ENCODE measurements at regions not wholly inside any gene's neighbourhood (a gene's known extent, or its start where the extent isn't known, plus 50 kb on each side); places are given as distances from the start of the nearest gene placed in this dataset.
"Not testable (repeated sequence)": the region's sequence is repeated elsewhere in the genome, so short reads cannot be mapped to it uniquely, and the experiment has no call there.

- Histone ChIP-seq H3K9me3 (ENCODE audit: insufficient read depth, low read depth, low read length) (no peaks in the 10 kb centered on the region), H3K4me3 (ENCODE audit: low read length) (peak overlapping the region; percentile 15; the same call in 1 of the 2 replicates), H3K27me3 (ENCODE audit: insufficient read depth, low read length) (no peaks in the 10 kb centered on the region), H3K36me3 (ENCODE audit: insufficient read depth, low read length) (no peaks in the 10 kb centered on the region), H3K9ac (ENCODE audit: low read depth, low read length) (peak overlapping the region; percentile 60; the same call in 1 of the 2 replicates), H3K4me1 (ENCODE audit: insufficient read depth, low read length) (peaks cover 56% of the 10 kb centered on the region), H3K27ac (ENCODE audit: low read depth, low read length) (peak overlapping the region; percentile 96)
- WGBS = 58% methylated on average over 3 of the region's 4 CpGs
Measured at GRCh38 chr4:87918314-87919058, 57.0 kb upstream of the SPP1 start.

- not testable (repeated sequence) for H3K27me3 ChIP-seq (ENCODE audit: insufficient read depth, low read length); H3K36me3 ChIP-seq (ENCODE audit: insufficient read depth, low read length); H3K9me3 ChIP-seq (ENCODE audit: insufficient read depth, low read depth, low read length); H3K4me3 ChIP-seq (ENCODE audit: low read length)
- Histone ChIP-seq H3K4me1 (ENCODE audit: insufficient read depth, low read length) (peaks cover 49% of the 10 kb centered on the region), H3K27ac (ENCODE audit: low read depth, low read length) (peak overlapping the region; percentile 96), H3K9ac (ENCODE audit: low read depth, low read length) (peak overlapping the region; percentile 60; the same call in 1 of the 2 replicates)
- WGBS = 47% methylated on average over 1 of the region's 1 CpG
Measured at GRCh38 chr4:87919304-87919703, 56.2 kb upstream of the SPP1 start.

GRCh38 chr4:87919941-87920340 is 55.6 kb upstream of the SPP1 start:
- Histone ChIP-seq H3K4me3 (ENCODE audit: low read length) (peak overlapping the region; percentile 29), H3K9ac (ENCODE audit: low read depth, low read length) (peak overlapping the region; percentile 60)
- 48% methylated on average over 2 of the region's 2 CpGs for WGBS

GRCh38 chr4:87920478-87920877 is 55.0 kb upstream of the SPP1 start:
- Histone ChIP-seq H3K4me3 (ENCODE audit: low read length) (peak overlapping the region; percentile 29; the same call in 1 of the 2 replicates), H3K36me3 (ENCODE audit: insufficient read depth, low read length) (peaks cover 4% of the 10 kb centered on the region), H3K4me1 (ENCODE audit: insufficient read depth, low read length) (peaks cover 49% of the 10 kb centered on the region), H3K27me3 (ENCODE audit: insufficient read depth, low read length) (no peaks in the 10 kb centered on the region), H3K9ac (ENCODE audit: low read depth, low read length) (peak overlapping the region; percentile 60), H3K27ac (ENCODE audit: low read depth, low read length) (peak overlapping the region; percentile 96), H3K9me3 (ENCODE audit: insufficient read depth, low read depth, low read length) (no peaks in the 10 kb centered on the region)
- 19% methylated on average over 1 of the region's 2 CpGs for WGBS

More at GRCh38 chr4:87919941-87920340, 55.6 kb upstream of the SPP1 start:
- Histone ChIP-seq H3K36me3 (ENCODE audit: insufficient read depth, low read length) (peaks cover 4% of the 10 kb centered on the region), H3K4me1 (ENCODE audit: insufficient read depth, low read length) (peaks cover 49% of the 10 kb centered on the region), H3K27ac (ENCODE audit: low read depth, low read length) (peak overlapping the region; percentile 96), H3K27me3 (ENCODE audit: insufficient read depth, low read length) (no peaks in the 10 kb centered on the region), H3K9me3 (ENCODE audit: insufficient read depth, low read depth, low read length) (no peaks in the 10 kb centered on the region)

- Histone ChIP-seq H3K9ac (ENCODE audit: low read depth, low read length) (peak overlapping the region; percentile 93), H3K27ac (ENCODE audit: low read depth, low read length) (peak overlapping the region; percentile 96), H3K4me3 (ENCODE audit: low read length) (peak overlapping the region; percentile 65), H3K4me1 (ENCODE audit: insufficient read depth, low read length) (peaks cover 43% of the 10 kb centered on the region)
- not testable (repeated sequence) for H3K27me3 ChIP-seq (ENCODE audit: insufficient read depth, low read length); H3K9me3 ChIP-seq (ENCODE audit: insufficient read depth, low read depth, low read length); H3K36me3 ChIP-seq (ENCODE audit: insufficient read depth, low read length)
- WGBS = 4% methylated on average over 14 of the region's 16 CpGs
Measured at GRCh38 chr4:87921626-87922479, 53.7 kb upstream of the SPP1 start.

GRCh38 chr4:87924146-87924545 is 51.4 kb upstream of the SPP1 start:
- peak overlapping the region; percentile 83; the same call in 1 of the 2 replicates for H3K27ac ChIP-seq (ENCODE audit: low read depth, low read length)
- peak overlapping the region; percentile 88 for H3K9ac ChIP-seq (ENCODE audit: low read depth, low read length)

More at GRCh38 chr4:87924146-87924545, 51.4 kb upstream of the SPP1 start:
- not testable (repeated sequence) for H3K9me3 ChIP-seq (ENCODE audit: insufficient read depth, low read depth, low read length); H3K27me3 ChIP-seq (ENCODE audit: insufficient read depth, low read length); H3K36me3 ChIP-seq (ENCODE audit: insufficient read depth, low read length)
- peak overlapping the region; percentile 73 for H3K4me3 ChIP-seq (ENCODE audit: low read length)
- 1% methylated on average over 14 of the region's 18 CpGs for WGBS
- H3K4me1 ChIP-seq (ENCODE audit: insufficient read depth, low read length) = peaks cover 23% of the 10 kb centered on the region

Data from HUES64 (cell line).